ENCODE measurements at regions not wholly inside any gene's neighbourhood (a gene's known extent, or its start where the extent isn't known, plus 50 kb on each side); places are given as distances from the start of the nearest gene placed in this dataset.

- H3K4me3 ChIP-seq (ENCODE audit: insufficient read depth, low read length, poor library complexity, severe bottlenecking) = no peak overlapping the region
- H3K36me3 ChIP-seq (ENCODE audit: low read length) = no peaks in the 10 kb centered on the region
- H3K79me2 ChIP-seq (ENCODE audit: insufficient read depth, low read length) = no peaks in the 10 kb centered on the region
- H3K27ac ChIP-seq (ENCODE audit: low read depth, low read length) = no peak overlapping the region
- H3F3A ChIP-seq (ENCODE audit: insufficient read depth) = no peaks in the 10 kb centered on the region
- H3K9me2 ChIP-seq (replicated peaks; ENCODE audit: insufficient read depth, low read length) = no peaks in the 10 kb centered on the region
- no peaks in the 10 kb centered on the region for H3K27me3 ChIP-seq (ENCODE audit: low read length)
- H2AFZ ChIP-seq (ENCODE audit: low read depth, low read length, severe bottlenecking) = no peak overlapping the region
- H3K4me2 ChIP-seq (ENCODE audit: low read depth, low read length, poor library complexity, severe bottlenecking) = no peak overlapping the region
- H3K9ac ChIP-seq (ENCODE audit: low read length) = no peak overlapping the region
- H4K20me1 ChIP-seq (ENCODE audit: low read depth, low read length) = no peaks in the 10 kb centered on the region
- no peaks in the 10 kb centered on the region for H3K9me3 ChIP-seq (ENCODE audit: insufficient read depth, low read length)
- TF ChIP-seq, protein P1, sequence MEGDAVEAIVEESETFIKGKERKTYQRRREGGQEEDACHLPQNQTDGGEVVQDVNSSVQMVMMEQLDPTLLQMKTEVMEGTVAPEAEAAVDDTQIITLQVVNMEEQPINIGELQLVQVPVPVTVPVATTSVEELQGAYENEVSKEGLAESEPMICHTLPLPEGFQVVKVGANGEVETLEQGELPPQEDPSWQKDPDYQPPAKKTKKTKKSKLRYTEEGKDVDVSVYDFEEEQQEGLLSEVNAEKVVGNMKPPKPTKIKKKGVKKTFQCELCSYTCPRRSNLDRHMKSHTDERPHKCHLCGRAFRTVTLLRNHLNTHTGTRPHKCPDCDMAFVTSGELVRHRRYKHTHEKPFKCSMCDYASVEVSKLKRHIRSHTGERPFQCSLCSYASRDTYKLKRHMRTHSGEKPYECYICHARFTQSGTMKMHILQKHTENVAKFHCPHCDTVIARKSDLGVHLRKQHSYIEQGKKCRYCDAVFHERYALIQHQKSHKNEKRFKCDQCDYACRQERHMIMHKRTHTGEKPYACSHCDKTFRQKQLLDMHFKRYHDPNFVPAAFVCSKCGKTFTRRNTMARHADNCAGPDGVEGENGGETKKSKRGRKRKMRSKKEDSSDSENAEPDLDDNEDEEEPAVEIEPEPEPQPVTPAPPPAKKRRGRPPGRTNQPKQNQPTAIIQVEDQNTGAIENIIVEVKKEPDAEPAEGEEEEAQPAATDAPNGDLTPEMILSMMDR (IDR thresholded peaks at IDR 0.05; ENCODE audit: insufficient read depth, low read length, poor library complexity, severe bottlenecking) = no peak
- TF ChIP-seq EZH2phosphoT487 (conservative IDR thresholded peaks at IDR 0.05; ENCODE audit: low read length) = no peak
Measured at GRCh38 chr12:58248599-58248998, 307.2 kb downstream of the ATP23 start.

DNA sequence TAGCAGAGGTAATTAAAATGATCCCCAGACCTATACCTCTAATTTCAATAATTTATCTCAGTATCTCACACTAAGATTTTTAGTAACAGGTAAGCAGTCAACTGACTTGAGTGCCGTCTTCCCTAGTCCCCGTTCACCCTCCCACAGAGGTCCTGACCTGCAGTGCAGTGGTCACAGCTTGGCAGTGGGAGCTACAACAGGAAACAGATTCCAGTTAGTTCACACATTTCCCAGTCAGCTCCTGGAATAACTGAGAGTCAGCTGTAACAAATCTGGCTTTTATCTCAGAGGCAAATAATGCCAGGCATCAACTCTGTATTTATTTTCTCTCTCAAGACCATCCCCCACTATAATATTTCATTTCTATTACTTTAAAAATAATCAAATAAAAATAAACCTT is 308.2 kb downstream of the ATP23 start:
- Histone ChIP-seq H3K27ac (ENCODE audit: low read depth, low read length) (no peak overlapping the region), H3K27me3 (ENCODE audit: low read length) (no peaks in the 10 kb centered on the region), H3K4me2 (ENCODE audit: low read depth, low read length, poor library complexity, severe bottlenecking) (no peak overlapping the region), H3K4me3 (ENCODE audit: insufficient read depth, low read length, poor library complexity, severe bottlenecking) (no peak overlapping the region), H3K36me3 (ENCODE audit: low read length) (no peaks in the 10 kb centered on the region), H4K20me1 (ENCODE audit: low read depth, low read length) (no peaks in the 10 kb centered on the region), H3K9me2 (replicated peaks; ENCODE audit: insufficient read depth, low read length) (no peaks in the 10 kb centered on the region), H3K9me3 (ENCODE audit: insufficient read depth, low read length) (no peaks in the 10 kb centered on the region), H3F3A (ENCODE audit: insufficient read depth) (no peaks in the 10 kb centered on the region), H3K9ac (ENCODE audit: low read length) (no peak overlapping the region), H3K79me2 (ENCODE audit: insufficient read depth, low read length) (no peaks in the 10 kb centered on the region), H2AFZ (ENCODE audit: low read depth, low read length, severe bottlenecking) (no peak overlapping the region)
- TF ChIP-seq EZH2phosphoT487 (conservative IDR thresholded peaks at IDR 0.05; ENCODE audit: low read length) = no peak
- TF ChIP-seq, protein P1 (IDR thresholded peaks at IDR 0.05; ENCODE audit: insufficient read depth, low read length, poor library complexity, severe bottlenecking) = no peak

- no peaks in the 10 kb centered on the region for H3K79me2 ChIP-seq (ENCODE audit: insufficient read depth, low read length)
- H3K9me2 ChIP-seq (replicated peaks; ENCODE audit: insufficient read depth, low read length) = no peaks in the 10 kb centered on the region
- no peaks in the 10 kb centered on the region for H3K36me3 ChIP-seq (ENCODE audit: low read length)
- H3F3A ChIP-seq (ENCODE audit: insufficient read depth) = no peaks in the 10 kb centered on the region
- TF ChIP-seq, protein P1 (IDR thresholded peaks at IDR 0.05; ENCODE audit: insufficient read depth, low read length, poor library complexity, severe bottlenecking) = no peak
- no peak for TF ChIP-seq EZH2phosphoT487 (conservative IDR thresholded peaks at IDR 0.05; ENCODE audit: low read length)
- H3K9ac ChIP-seq (ENCODE audit: low read length) = no peak overlapping the region
- H3K4me2 ChIP-seq (ENCODE audit: low read depth, low read length, poor library complexity, severe bottlenecking) = no peak overlapping the region
- no peak overlapping the region for H2AFZ ChIP-seq (ENCODE audit: low read depth, low read length, severe bottlenecking)
- H3K4me3 ChIP-seq (ENCODE audit: insufficient read depth, low read length, poor library complexity, severe bottlenecking) = no peak overlapping the region
- H3K27ac ChIP-seq (ENCODE audit: low read depth, low read length) = no peak overlapping the region
- H4K20me1 ChIP-seq (ENCODE audit: low read depth, low read length) = no peaks in the 10 kb centered on the region
- no peaks in the 10 kb centered on the region for H3K9me3 ChIP-seq (ENCODE audit: insufficient read depth, low read length)
- H3K27me3 ChIP-seq (ENCODE audit: low read length) = no peaks in the 10 kb centered on the region
Measured at GRCh38 chr12:58250077-58250476, 308.7 kb downstream of the ATP23 start.
